T-helper 2 cell (primary cell): ENCODE measurements at regions not wholly inside any gene's neighbourhood (a gene's known extent, or its start where the extent isn't known, plus 50 kb on each side); places are given as distances from the start of the nearest gene placed in this dataset.
"Not testable (repeated sequence)": the region's sequence is repeated elsewhere in the genome, so short reads cannot be mapped to it uniquely, and the experiment has no call there.

ENCODE experiments used
- DNase-seq, 5 experiments: peaks; one replicate each; pipeline versions ENCODE4 v3.0.0 to v3.0.0-alpha.2; 2012 to 2022

DNA sequence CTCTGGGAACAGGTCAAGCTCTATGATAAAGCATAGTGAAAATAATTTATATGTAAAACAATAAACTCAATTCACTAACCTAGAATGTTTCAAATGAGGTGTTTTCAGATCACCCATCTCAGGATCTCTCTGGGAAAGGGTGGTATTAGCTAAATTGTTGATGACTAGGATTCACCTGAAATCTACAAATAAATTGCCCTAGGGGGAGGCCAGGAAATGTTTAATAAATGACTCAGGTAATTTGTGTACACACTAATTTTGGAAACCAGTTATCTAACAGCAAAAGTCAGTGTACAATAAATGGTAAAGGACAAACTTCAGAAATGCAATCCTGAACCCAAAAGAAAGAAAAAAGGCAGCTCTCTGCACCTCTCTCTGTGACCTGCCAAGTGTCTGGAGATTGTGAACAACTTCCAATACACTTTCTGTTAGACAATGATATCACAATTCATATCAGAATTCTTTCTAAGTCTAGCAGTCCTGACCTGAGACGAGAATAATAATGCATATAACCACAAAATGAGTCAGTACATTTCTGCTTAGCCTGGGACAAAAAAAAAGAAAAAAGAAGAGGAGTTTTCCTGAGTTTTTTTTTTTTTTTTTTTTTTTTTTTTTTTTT lies 760.0 kb downstream of the EPHA4 start:
- DNase-seq, result no peak

- DNase-seq, result no peak
These were observed 757.7 kb downstream of the EPHA4 start for GRCh38 chr2:220814441-220814840.

- DNase-seq, result no peak
These were observed 756.4 kb downstream of the EPHA4 start for GRCh38 chr2:220815698-220816097.

DNA sequence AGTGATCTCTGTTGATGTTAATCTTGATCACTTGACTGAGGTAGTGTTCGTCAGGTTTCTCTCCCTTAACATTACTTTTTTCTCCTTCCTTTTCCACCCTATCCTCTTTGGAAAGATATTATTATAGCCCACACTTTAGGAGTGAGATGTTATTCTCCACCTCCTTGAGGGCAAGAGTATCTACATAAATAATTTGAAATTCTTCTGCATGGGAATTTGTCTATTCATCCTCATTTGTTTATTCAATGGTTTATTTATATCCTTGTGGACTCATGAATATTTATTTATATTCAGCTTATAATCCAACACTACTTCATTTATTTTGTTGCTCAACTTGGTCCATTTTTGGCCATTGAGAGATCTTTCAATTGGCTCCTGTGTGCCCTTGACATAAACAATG lies 750.4 kb downstream of the EPHA4 start:
- no peak for DNase-seq

- not testable (repeated sequence) for DNase-seq
These were observed 748.5 kb downstream of the EPHA4 start for GRCh38 chr2:220823590-220823989.

DNA sequence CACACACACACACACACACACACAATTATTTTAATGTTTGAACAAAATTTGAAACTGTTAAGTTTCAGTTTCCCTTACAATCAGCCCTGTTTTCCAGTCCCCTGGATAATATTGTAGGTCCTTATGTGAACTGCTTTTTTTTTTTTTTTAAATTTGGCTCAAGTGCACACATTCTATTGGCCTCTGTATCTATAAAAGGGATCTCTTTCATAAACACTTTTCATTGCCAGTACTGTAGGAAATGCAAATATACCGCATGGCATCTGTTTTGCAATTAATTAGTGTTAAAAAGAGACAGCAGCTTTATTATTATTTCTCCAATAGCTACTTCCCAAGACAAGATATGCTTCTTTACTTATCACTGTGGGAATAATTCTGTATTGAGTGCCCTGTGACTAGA lies 738.7 kb downstream of the EPHA4 start:
- no peak for DNase-seq

DNA sequence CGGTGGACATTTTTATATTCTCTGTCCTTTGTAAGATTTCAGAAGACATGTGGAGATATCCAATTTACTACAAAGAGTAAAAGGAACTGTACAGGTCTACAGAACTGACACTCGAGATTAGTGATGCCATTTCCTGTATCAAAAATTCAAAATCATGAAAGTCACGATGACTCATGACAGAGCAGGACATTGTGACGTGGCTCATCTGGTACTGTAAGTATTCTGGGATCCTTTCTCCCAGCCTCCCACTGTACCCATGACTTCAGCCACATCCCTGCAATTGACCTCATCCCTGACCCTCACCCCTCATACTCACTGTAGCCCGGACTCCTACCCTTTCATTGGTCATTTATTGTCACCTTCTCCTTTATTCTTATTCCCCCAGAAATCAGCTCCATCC lies 736.5 kb downstream of the EPHA4 start:
- DNase-seq, result no peak

- no peak for DNase-seq
These were observed 734.9 kb downstream of the EPHA4 start for GRCh38 chr2:220837226-220837625.

- no peak for DNase-seq
These were observed 729.0 kb downstream of the EPHA4 start for GRCh38 chr2:220842901-220843665.

GRCh38 chr2:220845766-220846273 lies 726.3 kb downstream of the EPHA4 start:
- no peak for DNase-seq

GRCh38 chr2:220847006-220847405 lies 725.1 kb downstream of the EPHA4 start:
- no peak for DNase-seq

DNA sequence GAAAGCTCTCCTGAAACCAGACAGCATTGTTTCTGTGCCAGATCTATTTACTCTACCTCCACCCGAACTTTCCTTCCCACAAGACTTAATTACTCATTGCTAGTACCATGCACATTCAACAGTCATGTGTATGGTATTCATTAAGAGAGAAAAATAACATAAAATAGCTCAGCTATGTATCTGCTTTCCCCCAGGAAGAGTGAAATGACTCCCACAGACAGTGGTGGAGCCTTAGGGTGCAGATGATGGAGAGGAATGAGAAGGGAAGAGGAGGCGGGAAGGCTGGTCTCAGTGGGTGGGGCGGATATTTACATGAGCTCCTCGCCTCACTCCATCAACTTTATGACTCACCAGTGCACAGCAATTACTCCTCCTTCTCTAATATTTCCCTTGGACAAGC lies 724.5 kb downstream of the EPHA4 start:
- no peak for DNase-seq

DNA sequence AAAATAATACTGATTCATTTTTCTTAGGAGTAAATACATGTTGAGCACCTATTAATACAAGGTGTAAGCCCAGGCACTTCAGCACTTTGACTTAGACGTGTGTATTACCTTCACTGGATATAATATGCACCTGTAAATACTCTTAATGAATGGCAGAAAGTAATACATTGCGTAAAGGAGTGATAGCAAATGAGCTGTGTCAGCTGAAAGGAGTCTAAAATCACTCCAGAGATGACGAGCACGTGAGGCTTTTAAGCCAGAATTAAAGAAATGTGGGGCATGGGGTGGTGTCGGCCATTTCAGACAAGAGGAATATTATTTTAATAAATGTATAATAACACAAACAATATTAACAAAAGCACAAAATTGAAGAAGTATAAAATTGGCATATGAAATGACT lies 722.7 kb downstream of the EPHA4 start:
- DNase-seq, result no peak

- DNase-seq, result no peak
These were observed 722.0 kb downstream of the EPHA4 start for GRCh38 chr2:220850116-220850515.

DNA sequence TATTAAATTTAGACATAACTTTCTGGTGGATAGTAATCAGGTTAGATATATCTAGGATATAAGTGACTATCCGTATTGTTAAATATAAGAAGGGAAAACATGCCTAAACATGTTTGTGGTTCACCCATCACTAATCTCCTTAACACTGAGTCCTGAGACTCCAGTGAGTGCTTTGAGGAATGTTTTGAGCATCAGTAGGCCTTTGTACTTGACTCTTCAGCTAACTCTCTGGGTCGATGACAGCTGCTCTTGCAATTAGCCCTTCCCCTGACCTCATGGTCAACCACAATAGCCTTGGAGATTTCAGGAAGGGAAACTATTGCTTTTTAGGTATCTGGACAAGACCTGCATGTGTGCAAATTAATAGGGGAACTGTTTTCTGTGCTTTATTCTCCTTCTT lies 716.8 kb downstream of the EPHA4 start:
- no peak for DNase-seq

- no peak for DNase-seq
These were observed 715.6 kb downstream of the EPHA4 start for GRCh38 chr2:220856486-220856885.

DNA sequence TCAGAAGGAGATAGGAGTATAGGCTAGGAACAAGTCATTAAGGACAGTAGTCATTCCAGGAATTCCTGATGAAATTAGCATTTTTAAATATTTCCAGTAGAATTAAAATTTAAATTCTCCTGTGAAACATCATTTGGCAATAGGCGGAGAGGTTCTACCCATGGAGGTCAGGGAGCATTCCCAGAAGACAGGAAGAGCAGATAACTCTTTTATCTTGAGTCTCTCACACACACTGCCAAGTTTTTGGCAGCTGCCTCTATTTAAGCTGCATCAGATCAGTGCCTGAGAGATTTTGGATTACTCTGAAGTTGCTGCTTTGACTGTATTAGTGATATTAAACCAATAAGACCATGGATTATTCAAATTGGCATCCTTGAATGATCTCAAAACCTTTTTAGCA lies 714.7 kb downstream of the EPHA4 start:
- DNase-seq, result no peak

- DNase-seq, result no peak
These were observed 714.0 kb downstream of the EPHA4 start for GRCh38 chr2:220858101-220858500.

DNA sequence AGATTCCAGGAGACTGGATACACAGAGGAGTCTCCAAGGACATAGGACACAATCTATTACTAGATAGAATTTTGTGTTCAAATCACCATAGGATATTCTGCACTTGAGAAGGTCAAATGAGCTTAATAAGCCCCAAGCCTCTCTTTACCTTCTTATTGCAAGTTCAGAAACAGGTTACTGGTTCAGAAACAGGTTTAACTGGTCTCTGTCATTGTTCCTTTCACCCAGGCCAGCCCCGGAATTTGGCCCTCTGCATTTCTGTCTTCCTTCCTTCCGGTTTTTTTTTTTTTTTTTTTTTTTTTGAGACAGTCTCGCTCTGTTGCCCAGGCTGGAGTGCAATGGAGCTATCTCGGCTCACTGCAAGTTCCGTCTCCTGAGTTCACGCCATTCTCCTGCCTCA lies 700.2 kb downstream of the EPHA4 start:
- DNase-seq, result no peak

DNA sequence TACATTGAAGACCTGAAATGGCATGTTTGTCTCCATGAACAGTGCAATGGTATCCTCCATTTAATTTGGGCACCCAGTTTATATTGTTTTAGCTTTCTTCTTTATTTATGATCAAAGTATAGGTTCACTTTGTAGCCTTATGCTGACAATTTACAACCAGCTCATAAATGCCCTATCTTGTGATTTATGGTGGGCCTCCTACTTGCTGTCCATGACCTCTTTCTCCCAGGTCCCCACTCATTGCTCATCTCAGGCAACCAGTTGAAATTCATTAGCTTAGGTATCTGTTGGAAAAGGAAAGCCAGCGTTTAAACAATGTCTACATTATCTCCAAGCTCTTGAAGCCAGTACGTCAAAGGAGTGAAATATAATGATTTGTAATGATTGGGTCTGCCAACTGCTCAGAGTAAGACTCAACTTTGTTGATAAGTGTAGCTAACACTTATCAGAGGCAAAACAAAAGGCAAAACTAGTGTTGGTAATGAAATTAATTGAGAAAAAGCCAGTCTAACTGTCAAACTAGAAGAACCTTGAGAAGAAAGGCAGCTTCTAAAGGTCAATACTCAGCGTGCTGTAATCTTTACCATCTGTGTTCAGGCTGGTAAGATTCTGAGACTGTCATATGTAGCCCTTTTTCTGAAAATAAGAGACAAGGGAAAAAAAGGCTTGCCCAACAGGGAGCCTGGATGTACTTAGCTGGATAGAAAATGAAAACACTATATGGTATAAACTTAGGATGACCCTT lies 695.9 kb downstream of the EPHA4 start:
- no peak for DNase-seq

- DNase-seq, result no peak
These were observed 694.6 kb downstream of the EPHA4 start for GRCh38 chr2:220877491-220877890.

DNA sequence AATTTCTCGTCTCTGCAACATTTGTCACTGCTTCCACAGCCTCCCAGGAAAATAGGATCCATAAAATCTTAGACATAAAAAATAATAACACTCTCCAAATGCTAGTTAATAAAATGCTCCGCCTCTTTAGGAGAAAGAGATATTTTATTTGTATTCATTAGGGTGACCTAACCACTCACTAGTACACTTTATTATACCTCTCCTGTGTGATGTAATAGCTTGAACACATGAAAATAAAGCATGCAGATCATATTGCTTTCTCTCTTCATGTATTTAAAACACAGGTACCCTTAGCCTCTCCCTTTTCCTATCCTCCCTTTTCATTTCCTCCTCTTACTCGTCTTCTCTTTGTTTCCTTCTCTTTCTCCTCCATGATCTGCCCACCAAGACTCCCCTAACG lies 694.2 kb downstream of the EPHA4 start:
- no peak for DNase-seq
